GM23338 (cell line): ENCODE measurements at regions not wholly inside any gene's neighbourhood (a gene's known extent, or its start where the extent isn't known, plus 50 kb on each side); places are given as distances from the start of the nearest gene placed in this dataset.

ENCODE experiments used
- ATAC-seq: fragments of 200-7000 bp; cut with Tn5 transposase; 3 replicates; pipeline ENCODE4 v1.9.1; 2020
- DNase-seq: peaks from one replicate; pipeline ENCODE4 v3.0.0-alpha.2; 2015; ENCODE audit warnings: low spot score
- H2AFZ ChIP-seq: fragments of 200-600 bp; sonication (generic); 2 replicates; pipeline ENCODE4 v1.8.0; 2016; ENCODE audit warnings: antibody characterized with exemption, mild to moderate bottlenecking, moderate library complexity
- H3F3A ChIP-seq: fragments of 200-600 bp; sonication (generic); replicated peaks from 2 replicates; pipeline ENCODE4 v1.8.0; 2017; ENCODE audit warnings: antibody characterized with exemption, mixed run types, low read depth
- H3K27ac ChIP-seq: fragments of 200-600 bp; sonication (generic); 2 replicates; pipeline ENCODE4 v1.6.1; 2016; ENCODE audit warnings: low read depth
- H3K27me3 ChIP-seq: fragments of 200-600 bp; sonication (generic); 2 replicates; pipeline ENCODE4 v1.8.0; 2016; ENCODE audit warnings: mild to moderate bottlenecking, mixed run types, moderate library complexity; ENCODE audit not compliant: insufficient read depth
- H3K36me3 ChIP-seq: fragments of 200-600 bp; sonication (generic); 2 replicates; pipeline ENCODE4 v1.8.0; 2016; ENCODE audit warnings: mild to moderate bottlenecking; ENCODE audit not compliant: insufficient read depth
- H3K4me1 ChIP-seq: fragments of 200-600 bp; sonication (generic); 2 replicates; pipeline ENCODE4 v1.8.0; 2016; ENCODE audit warnings: mild to moderate bottlenecking, moderate library complexity; ENCODE audit not compliant: insufficient read depth
- H3K4me2 ChIP-seq: fragments of 200-600 bp; sonication (generic); 2 replicates; pipeline ENCODE4 v1.7.1; 2017; ENCODE audit warnings: mixed run types
- H3K4me3 ChIP-seq: fragments of 200-600 bp; sonication (generic); 2 replicates; pipeline ENCODE4 v1.6.1; 2016; ENCODE audit warnings: mixed run types
- H3K79me2 ChIP-seq: fragments of 200-600 bp; sonication (generic); replicated peaks from 2 replicates; pipeline ENCODE4 v1.8.0; 2017; ENCODE audit warnings: mild to moderate bottlenecking; ENCODE audit not compliant: insufficient read depth
- H3K9me2 ChIP-seq: fragments of 200-600 bp; sonication (generic); 2 replicates; pipeline ENCODE4 v1.8.0; 2017; ENCODE audit not compliant: insufficient read depth
- H4K20me1 ChIP-seq: fragments of 200-600 bp; sonication (generic); replicated peaks from 2 replicates; pipeline ENCODE4 v1.8.0; 2017; ENCODE audit warnings: mild to moderate bottlenecking; ENCODE audit not compliant: insufficient read depth
- H3K27ac Mint-ChIP-seq: 2 replicates; pipeline ENCODE4 v1.8.0; 2020; ENCODE audit warnings: inconsistent platforms, mild to moderate bottlenecking, moderate library complexity, mixed read lengths
- H3K27me3 Mint-ChIP-seq: 3 replicates; pipeline ENCODE4 v1.8.0; 2022; ENCODE audit warnings: low read depth, mild to moderate bottlenecking, moderate library complexity, mixed read lengths, inconsistent platforms; ENCODE audit not compliant: insufficient read depth, poor library complexity
- H3K36me3 Mint-ChIP-seq: 3 replicates; pipeline ENCODE4 v1.8.0; 2021; ENCODE audit warnings: low read depth, mild to moderate bottlenecking, inconsistent platforms, moderate library complexity, mixed read lengths
- H3K4me1 Mint-ChIP-seq: 3 replicates; pipeline ENCODE4 v1.8.0; 2020; ENCODE audit warnings: mild to moderate bottlenecking, inconsistent platforms, mixed read lengths
- H3K4me3 Mint-ChIP-seq: 3 replicates; pipeline ENCODE4 v1.8.0; 2021; ENCODE audit warnings: moderate library complexity, mild to moderate bottlenecking, inconsistent platforms, mixed read lengths
- H3K9me3 Mint-ChIP-seq: 3 replicates; pipeline ENCODE4 v1.8.0; 2020; ENCODE audit warnings: moderate library complexity, mild to moderate bottlenecking, inconsistent platforms, mixed read lengths
- EZH2 ChIP-seq: fragments of 200-600 bp; sonication (generic); IDR thresholded peaks from one replicate; pipeline ENCODE4 v1.8.0; 2017; ENCODE audit warnings: antibody characterized with exemption, mild to moderate bottlenecking, low read depth; ENCODE audit not compliant: unreplicated experiment
- EZH2phosphoT487 ChIP-seq: fragments of 200-600 bp; sonication (generic); IDR thresholded peaks from one replicate; pipeline ENCODE4 v1.8.1; 2018; ENCODE audit warnings: antibody characterized with exemption; ENCODE audit not compliant: unreplicated experiment
- JUNB ChIP-seq: IDR thresholded peaks from one replicate; pipeline ENCODE4 v1.6.1; 2016; ENCODE audit warnings: antibody characterized with exemption; ENCODE audit not compliant: unreplicated experiment
- NANOG ChIP-seq: IDR thresholded peaks from 2 replicates; pipeline ENCODE4 v1.6.1; 2016; ENCODE audit warnings: antibody characterized with exemption, borderline replicate concordance
- POLR2AphosphoS5 ChIP-seq: IDR thresholded peaks from 2 replicates; pipeline ENCODE4 v1.6.1; 2016; ENCODE audit warnings: antibody characterized with exemption, low read depth
- STAT1 ChIP-seq: IDR thresholded peaks from one replicate; pipeline ENCODE4 v1.6.1; 2016; ENCODE audit warnings: antibody characterized with exemption; ENCODE audit not compliant: unreplicated experiment
- ZNF114 ChIP-seq: fragments of 250-450 bp; sonication (Bioruptor Pico); IDR thresholded peaks from 2 replicates; pipeline ENCODE4 v1.5.0; 2020; ENCODE audit warnings: mild to moderate bottlenecking, moderate library complexity
- ZNF331 ChIP-seq: fragments of 250-450 bp; sonication (Bioruptor Pico); IDR thresholded peaks from 2 replicates; pipeline ENCODE4 v1.5.0; 2020; ENCODE audit warnings: low read depth, mild to moderate bottlenecking, moderate library complexity
- TF ChIP-seq, protein P1 (sequence below): IDR thresholded peaks from one replicate; pipeline ENCODE4 v1.6.1; 2018; ENCODE audit warnings: antibody characterized with exemption; ENCODE audit not compliant: unreplicated experiment
- TF ChIP-seq, protein P2 (sequence below), 2 experiments: fragments of 200-600 bp in 1 of 2; sonication (generic) in 1 of 2; conservative IDR thresholded peaks; 2 replicates each; pipeline versions ENCODE4 v1.5.1 to v1.6.1; 2016 to 2017; ENCODE audit warnings: antibody characterized with exemption in 2 of 2, low read depth in 2 of 2, mild to moderate bottlenecking in 2 of 2, moderate library complexity in 1 of 2
- TF ChIP-seq, protein P3 (sequence below): IDR thresholded peaks from 2 replicates; pipeline ENCODE4 v1.6.1; 2016; ENCODE audit warnings: antibody characterized with exemption

DNA sequence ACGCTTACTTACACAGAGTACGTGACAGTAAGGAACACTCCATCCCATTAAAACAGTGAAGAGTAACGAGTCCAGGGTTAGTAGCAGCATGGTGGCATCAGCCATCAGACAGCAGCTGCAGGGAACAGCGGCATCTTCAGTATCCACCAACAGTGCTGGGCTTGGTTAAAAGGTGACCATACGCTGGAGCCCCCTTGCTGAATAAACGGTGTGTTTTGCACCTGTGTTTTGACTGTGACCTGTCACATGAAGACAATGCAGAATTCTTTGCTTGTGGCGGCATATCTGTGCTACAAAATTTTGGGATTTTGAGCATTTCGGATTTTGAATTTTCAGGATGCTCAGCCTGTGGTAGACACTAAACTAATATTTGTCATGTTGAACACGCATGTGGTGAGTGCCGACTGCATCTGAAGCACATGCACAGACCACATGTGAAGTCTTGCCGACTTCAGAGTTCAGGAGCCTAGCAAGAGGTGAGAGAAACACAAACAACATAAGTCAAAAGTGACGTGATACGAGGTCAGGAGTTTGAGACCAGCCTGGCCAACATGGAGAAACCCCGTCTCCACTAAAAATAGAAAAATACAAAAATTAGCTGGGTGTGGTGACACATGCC lies 69.3 kb upstream of the FRMD1 start (continued):
- TF ChIP-seq STAT1 (no peak), ZNF114 (CRISPR knock-in tag) (no peak), NANOG (no peak)
- TF ChIP-seq, protein P1, sequence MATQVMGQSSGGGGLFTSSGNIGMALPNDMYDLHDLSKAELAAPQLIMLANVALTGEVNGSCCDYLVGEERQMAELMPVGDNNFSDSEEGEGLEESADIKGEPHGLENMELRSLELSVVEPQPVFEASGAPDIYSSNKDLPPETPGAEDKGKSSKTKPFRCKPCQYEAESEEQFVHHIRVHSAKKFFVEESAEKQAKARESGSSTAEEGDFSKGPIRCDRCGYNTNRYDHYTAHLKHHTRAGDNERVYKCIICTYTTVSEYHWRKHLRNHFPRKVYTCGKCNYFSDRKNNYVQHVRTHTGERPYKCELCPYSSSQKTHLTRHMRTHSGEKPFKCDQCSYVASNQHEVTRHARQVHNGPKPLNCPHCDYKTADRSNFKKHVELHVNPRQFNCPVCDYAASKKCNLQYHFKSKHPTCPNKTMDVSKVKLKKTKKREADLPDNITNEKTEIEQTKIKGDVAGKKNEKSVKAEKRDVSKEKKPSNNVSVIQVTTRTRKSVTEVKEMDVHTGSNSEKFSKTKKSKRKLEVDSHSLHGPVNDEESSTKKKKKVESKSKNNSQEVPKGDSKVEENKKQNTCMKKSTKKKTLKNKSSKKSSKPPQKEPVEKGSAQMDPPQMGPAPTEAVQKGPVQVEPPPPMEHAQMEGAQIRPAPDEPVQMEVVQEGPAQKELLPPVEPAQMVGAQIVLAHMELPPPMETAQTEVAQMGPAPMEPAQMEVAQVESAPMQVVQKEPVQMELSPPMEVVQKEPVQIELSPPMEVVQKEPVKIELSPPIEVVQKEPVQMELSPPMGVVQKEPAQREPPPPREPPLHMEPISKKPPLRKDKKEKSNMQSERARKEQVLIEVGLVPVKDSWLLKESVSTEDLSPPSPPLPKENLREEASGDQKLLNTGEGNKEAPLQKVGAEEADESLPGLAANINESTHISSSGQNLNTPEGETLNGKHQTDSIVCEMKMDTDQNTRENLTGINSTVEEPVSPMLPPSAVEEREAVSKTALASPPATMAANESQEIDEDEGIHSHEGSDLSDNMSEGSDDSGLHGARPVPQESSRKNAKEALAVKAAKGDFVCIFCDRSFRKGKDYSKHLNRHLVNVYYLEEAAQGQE = no peak
- TF ChIP-seq, protein P2, sequence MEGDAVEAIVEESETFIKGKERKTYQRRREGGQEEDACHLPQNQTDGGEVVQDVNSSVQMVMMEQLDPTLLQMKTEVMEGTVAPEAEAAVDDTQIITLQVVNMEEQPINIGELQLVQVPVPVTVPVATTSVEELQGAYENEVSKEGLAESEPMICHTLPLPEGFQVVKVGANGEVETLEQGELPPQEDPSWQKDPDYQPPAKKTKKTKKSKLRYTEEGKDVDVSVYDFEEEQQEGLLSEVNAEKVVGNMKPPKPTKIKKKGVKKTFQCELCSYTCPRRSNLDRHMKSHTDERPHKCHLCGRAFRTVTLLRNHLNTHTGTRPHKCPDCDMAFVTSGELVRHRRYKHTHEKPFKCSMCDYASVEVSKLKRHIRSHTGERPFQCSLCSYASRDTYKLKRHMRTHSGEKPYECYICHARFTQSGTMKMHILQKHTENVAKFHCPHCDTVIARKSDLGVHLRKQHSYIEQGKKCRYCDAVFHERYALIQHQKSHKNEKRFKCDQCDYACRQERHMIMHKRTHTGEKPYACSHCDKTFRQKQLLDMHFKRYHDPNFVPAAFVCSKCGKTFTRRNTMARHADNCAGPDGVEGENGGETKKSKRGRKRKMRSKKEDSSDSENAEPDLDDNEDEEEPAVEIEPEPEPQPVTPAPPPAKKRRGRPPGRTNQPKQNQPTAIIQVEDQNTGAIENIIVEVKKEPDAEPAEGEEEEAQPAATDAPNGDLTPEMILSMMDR (conservative IDR thresholded peaks at IDR 0.05; ENCODE audit: low read depth in 2 of 2) = no peak

DNA sequence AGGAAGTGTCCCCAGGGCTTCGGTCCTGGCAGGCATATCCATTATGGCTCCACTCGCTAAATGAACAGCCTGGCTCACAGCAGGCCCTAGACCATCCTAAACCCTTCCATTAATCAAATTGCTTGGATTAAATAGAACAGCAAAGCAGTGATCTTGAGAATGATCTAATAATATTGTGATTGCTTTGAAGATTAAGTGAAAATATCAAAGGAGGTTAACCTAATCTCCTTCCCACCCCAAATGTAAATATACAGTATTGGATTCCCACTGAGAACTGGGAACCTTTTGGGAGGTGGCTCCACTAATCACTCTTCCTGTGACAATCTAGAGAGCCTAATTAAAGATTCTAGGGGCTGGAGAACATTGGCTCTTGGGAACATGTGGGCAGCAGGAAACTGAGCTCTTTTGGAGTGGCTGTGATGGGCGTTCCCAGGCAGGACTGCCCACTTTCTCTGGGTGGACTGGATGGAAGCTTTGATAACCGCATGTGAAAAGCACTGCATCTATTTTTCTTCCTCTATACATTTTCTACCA lies 68.3 kb upstream of the FRMD1 start:
- Histone ChIP-seq H3K4me3 (no peak overlapping the region), H3K27ac (no peak overlapping the region), H4K20me1 (no peaks in the 10 kb centered on the region), H3K4me1 (no peaks in the 10 kb centered on the region), H3K27me3 (no peaks in the 10 kb centered on the region), H3K79me2 (no peaks in the 10 kb centered on the region), H3K36me3 (no peaks in the 10 kb centered on the region), H3K4me2 (no peak overlapping the region), H2AFZ (no peak overlapping the region), H3K9me2 (no peaks in the 10 kb centered on the region), H3F3A (no peaks in the 10 kb centered on the region)
- no peaks in the 10 kb centered on the region for H3K9me3 Mint-ChIP-seq
- H3K36me3 Mint-ChIP-seq = no peaks in the 10 kb centered on the region
- no peak overlapping the region for H3K27ac Mint-ChIP-seq
- no peaks in the 10 kb centered on the region for H3K4me1 Mint-ChIP-seq
- H3K4me3 Mint-ChIP-seq = no peak overlapping the region
- ATAC-seq (no peak), DNase-seq (no peak)
- H3K27me3 Mint-ChIP-seq = peaks cover 2% of the 10 kb centered on the region
- TF ChIP-seq POLR2AphosphoS5 (no peak), ZNF331 (no peak), EZH2 (no peak), JUNB (no peak), EZH2phosphoT487 (no peak), NANOG (no peak), ZNF114 (CRISPR knock-in tag) (no peak), STAT1 (no peak)
- TF ChIP-seq, protein P2 (conservative IDR thresholded peaks at IDR 0.05; ENCODE audit: low read depth in 2 of 2) = no peak
- TF ChIP-seq, protein P1 = no peak
- TF ChIP-seq, protein P3, sequence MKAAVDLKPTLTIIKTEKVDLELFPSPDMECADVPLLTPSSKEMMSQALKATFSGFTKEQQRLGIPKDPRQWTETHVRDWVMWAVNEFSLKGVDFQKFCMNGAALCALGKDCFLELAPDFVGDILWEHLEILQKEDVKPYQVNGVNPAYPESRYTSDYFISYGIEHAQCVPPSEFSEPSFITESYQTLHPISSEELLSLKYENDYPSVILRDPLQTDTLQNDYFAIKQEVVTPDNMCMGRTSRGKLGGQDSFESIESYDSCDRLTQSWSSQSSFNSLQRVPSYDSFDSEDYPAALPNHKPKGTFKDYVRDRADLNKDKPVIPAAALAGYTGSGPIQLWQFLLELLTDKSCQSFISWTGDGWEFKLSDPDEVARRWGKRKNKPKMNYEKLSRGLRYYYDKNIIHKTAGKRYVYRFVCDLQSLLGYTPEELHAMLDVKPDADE = no peak
